Activated gamma-delta T cell treated with anti-CD3 and anti-CD28 coated beads, Interleukin-2, amount 50 U/mL, for 16 hours (primary cell): ENCODE measurements at regions not wholly inside any gene's neighbourhood (a gene's known extent, or its start where the extent isn't known, plus 50 kb on each side); places are given as distances from the start of the nearest gene placed in this dataset.
"Not testable (repeated sequence)": the region's sequence is repeated elsewhere in the genome, so short reads cannot be mapped to it uniquely, and the experiment has no call there.

Experiments
- DNase-seq: peaks from one replicate; pipeline ENCODE4 v3.0.0-alpha.2; 2020; ENCODE audit warnings: low read depth

DNA sequence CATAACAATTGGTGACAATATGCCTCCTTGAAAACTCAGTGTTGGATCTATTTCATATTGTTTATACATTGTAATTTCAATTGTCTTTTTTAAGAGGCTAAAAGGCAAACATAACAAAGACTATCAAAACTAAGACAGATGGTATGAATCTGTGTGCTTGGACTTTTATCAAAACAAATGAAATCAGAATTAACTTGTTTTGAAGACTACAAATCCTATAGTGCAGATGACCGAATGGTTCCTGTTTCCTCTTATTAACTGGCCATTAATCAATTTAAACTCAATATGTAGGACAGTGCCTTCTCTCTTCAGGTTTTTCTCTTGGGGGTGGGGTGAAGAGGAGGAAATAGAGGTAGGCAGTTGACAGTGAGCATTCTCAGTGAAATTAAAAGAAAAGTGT lies 366.9 kb upstream of the GRAMD2B start:
- no peak for DNase-seq

DNA sequence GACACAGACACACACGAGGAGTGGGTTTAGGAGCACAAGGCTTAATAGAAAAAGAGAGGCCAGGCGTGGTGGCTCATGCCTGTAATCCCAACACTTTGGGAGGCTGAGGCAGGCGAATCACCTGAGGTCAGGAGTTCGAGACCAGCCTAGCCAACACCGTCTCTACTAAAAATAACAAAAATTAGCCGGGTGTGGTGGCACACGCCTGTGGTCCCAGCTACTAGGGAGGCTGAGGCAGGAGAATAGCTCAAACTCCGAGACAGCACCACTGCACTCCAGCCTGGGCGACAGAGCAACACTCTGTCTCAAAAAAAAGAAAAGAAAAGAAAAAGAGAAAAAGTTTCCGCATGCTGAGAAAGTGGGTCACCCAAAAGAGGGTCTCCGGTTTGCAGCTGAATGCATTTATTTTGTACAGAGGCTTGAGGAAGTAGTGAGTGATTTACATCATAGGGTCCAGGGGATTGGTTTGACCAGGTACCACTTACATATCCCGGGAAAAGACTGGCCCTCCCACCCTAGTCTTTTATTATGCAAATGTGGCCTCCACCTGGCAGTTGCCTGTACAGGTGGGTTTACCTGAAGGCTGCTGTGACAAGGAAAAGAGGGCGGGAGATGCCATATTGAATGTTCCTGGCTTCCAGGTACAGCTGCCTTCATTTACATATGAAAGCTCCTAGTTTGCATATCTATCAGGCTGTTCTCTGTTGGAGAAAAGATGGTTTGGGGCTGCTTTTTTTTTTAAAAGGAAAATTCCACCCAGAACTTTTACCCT lies 366.2 kb upstream of the GRAMD2B start:
- no peak for DNase-seq

DNA sequence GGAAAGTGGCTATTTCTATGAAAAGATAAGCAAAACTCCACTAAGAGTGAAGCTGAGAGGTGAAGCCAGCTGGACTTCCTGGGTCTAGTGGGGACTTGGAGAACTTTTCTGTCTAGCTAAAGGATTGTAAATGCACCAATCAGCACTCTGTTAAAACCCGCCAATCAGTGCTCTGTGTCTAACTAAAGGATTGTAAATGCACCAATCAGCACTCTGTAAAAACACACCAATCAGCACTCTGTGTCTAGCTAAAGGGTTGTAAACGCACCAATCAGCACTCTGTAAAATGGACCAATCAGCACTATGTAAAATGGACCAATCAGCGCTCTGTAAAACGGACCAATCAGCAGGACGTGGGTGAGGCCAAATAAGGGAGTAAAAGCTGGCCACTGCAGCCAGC lies 364.8 kb upstream of the GRAMD2B start:
- not testable (repeated sequence) for DNase-seq

DNA sequence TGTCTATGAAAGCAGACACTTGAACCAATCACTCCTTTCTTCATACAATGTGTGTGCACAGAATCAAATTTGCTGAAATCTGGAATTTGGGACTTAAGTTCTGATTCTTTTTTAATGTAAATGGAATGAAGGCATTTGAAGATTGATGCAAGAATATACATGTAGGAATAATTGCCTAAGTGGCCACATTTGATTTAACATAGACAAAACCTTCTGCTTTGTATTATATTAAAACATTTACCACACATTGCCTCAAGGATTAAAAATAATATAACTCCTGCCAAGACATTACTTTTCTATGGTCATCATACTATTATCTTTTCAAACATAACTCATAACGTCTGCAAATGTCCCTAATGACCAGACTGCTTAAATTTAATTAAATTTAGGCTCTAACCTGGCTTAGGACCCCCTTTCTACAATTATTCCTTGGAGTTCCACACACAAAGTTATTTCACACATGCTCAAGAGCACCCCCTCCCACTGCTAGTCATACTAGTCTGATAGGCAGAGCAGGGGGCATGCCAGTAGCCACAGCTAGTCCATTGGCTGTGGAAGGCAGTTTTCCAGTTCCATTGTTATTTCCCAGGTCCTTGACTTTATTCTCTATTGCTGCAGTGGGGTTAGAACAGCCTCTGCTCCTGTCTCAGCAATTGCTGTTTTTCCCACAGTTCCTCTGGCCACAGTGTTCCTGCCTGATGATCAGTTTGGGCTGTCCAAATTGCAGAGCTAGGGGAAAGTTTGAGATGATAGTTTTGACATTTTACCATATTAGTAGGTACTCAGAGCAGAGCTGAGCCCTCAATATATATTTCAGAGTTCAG lies 360.6 kb upstream of the GRAMD2B start:
- DNase-seq: no peak

DNA sequence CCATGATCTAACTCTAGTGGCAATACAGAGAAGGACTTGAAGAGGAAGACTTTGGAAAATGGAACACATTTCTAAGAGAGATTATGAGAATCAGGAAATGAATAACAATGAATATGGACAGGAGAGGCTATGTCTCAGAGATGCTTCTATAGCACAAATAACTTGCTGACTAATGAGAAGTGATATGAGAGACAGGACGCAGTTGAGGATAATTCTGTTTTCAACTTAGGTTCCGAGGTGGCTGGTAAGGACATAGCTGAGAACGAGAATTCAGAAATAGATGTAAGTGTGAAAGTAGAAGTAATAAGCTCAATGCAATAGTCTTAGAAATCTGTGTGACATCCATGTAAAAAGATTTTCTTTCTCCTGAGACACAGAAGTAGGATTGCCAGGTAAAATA lies 358.1 kb upstream of the GRAMD2B start:
- no peak for DNase-seq

DNA sequence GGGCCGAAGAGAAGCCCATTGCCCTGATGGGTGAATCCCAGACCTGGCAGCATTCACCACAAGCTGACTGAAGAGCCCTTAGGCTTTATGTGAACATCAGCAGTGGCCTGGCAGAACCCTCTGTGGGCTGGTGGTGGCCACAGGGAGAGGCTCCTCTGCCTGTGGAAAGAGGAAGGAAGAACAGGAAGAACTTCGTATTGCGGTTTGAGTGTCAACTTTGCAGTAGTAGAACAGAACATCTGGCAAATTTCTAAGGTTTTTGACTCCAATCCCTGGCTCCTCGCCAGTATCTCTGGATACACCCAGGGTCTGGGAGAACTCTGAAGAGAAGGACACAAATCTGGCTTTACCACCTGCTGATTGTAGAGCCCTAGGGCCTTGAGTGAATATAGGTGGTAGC lies 356.4 kb upstream of the GRAMD2B start:
- DNase-seq: no peak

DNA sequence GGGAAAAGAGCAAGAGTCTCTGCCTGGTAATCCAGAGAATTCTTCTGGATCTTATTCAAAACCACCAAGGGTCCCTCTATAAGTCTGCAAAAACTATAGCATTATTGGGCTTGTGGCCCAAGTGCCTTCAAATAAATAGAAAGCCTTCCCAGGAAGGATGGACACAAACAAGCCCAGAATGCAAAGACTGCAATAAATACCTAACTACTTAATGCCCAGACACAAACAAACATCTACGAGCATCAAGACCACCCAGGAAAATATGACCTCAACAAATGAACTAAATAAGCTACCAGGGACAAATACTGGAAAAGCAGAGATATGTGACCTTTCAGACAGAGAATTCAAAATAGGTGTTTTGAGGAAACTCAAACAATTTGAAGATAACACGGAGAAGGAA lies 355.8 kb upstream of the GRAMD2B start:
- DNase-seq: no peak

DNA sequence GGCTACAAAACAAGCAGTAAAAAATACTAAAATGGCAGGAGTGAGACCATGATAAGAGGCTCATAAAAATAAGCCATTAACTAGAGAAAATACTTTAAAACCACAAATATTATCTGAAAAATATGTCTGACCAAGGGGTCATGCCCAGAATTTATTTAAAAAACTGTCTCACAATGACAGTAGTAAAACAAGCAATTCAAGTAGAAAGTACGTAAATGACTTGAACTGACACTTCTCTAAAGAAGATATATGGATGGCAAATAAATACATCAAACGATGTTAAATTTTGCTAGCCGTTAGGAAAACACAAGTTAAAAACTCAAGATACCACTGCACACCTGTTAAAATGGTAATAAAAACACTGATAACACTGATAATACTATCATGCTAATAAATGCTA lies 353.9 kb upstream of the GRAMD2B start:
- no peak for DNase-seq

DNA sequence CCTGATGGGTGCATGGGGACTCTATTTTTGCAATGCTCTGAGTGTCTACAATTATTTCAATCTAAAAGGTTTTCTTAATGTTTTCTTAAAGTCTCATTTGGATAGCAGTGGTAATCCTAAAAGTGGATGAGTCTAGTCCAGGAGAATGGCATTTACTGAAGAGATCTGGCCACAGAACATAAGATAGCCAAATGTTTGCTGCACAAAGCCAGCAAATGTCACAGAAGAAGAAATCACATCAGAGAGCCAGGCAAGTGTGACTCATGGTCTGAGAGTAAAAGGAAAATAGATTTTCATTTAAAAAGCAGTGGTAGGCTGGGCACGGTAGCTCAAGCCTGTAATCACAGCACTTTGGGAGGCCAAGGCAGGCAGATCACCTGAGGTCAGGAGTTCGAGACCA lies 352.7 kb upstream of the GRAMD2B start:
- no peak for DNase-seq

DNA sequence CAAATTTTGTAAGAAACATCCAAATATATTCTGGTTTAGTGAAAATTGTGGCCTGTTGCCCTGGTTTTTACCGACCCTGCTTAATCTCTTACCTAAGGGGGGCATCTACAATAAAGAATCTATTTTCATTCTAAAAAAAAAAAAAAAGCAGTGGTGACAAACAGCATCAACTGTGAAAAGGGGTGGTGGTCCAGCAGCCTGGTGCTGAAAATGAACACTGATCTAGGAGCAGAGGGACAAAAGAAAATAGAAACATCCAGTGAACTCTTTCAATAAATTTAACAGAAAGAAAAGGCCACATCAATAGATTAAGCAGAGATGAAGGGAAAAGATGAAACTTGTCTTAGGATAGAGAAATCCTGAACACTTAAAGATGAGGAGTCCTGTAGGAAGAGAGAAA lies 348.7 kb upstream of the GRAMD2B start:
- no peak for DNase-seq

DNA sequence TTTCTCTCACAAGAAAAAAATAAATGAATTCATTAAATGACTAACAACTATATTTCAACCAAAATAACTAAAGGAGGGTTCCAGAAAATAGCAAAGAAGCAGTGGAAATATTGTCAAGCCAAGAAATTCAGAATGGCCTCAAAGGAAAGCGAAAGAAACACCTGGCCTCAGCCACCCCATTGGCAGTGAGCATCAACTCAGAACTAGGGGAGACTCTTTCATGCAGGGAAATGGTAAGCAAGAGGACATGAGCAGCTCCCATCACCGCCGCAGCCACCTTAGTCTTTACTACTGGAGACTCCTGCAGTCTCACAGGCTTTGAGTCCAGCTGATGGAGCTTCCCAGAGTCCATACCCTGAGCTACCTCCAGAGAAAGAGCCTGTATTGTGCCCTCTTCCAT lies 343.9 kb upstream of the GRAMD2B start:
- no peak for DNase-seq

DNA sequence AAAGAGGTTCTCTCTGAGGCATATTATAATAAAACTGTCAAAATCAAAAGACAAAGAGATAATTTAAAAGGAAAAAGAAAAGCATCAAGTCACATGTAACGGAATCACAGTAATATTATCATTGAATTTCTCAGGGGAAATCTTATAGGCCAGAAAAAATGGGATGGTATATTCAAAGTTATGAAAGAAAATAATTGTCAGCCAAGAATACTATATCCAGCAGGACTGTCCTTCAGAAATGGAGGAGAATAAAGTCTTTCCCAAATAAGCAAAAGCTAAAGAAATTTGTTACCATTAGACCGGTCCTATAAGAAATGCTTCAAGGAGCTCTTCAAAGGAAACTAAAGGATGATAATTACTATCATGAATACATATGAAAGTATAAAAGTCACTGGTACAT lies 342.0 kb upstream of the GRAMD2B start:
- DNase-seq: no peak

DNA sequence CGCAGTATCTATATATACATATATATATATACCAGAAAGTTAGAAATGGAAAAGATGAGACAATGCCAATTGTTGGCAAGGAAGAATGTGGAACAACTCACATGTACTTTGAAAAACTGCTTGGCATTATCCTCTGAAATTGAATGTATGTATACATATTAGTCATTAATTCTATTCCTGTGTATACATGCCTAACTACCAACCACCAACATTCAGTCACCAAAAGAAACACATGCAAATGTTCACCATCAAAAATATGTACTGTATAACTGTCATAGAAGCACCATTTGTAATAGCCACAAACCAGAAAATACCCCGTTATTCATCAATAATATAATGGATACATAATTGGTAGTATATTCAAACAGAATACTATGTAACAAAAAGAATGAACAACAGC lies 330.2 kb upstream of the GRAMD2B start:
- no peak for DNase-seq

DNA sequence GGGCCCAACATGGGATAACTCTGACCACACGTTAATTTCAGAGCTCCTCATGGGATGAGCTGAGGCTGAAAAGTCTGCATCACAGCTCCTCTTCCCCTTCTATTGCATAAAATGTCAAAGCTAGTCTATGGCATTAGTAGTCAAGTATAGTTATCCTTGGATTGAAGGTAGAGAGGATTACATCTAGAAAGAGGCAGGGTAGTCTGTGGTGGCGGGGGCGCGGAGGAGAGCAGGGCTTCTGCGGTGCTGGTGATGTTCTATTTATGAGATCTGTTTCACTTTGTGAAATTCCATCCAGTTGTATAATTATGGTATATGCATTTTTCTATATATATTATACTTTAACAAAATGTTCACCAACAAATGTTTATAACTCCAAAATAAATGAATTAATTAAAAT lies 329.5 kb upstream of the GRAMD2B start:
- DNase-seq: no peak

DNA sequence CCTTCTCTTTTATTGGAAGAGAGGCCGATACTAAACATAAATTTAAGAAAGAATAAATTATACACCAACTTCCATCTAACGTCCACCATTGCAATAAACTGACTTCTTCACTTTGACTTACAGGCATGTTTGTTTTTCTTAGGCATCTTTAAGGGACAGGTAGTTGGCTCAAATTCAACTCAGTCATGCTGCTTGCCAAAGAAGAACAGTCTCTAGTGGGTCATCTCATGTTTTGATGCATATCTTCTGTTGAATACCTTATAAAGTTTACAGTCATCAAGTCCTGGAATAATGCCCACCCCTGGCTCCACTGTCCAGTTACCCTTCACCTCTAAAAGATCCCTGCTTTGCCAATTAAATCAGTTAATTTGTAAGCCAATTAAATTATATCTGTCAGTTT lies 328.2 kb upstream of the GRAMD2B start:
- DNase-seq: no peak

DNA sequence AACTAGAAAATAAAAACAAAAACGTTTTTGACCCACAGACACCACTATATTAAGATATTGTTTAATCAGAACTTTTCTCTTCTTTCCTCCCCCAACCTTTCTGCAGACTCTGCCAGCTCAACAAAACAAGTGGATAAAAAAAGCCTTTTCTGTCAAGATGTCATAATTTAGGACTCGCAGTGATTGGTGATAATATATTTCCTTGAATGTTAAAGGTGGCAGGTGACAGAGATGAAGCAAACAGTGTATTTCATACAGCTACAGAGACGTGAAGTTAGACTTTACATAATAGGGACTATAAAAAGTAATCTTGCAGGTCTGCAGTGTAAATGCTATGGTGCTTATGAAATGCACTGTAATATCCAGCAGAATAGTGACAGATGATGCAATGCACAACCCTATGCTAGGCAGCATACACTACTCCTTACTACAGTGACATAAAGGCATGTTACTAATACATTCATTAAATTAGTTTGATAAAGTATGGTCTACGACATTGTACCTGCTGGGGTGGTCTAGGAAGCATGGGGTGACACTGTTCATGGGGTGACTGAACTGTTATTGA lies 326.7 kb upstream of the GRAMD2B start:
- DNase-seq: no peak

DNA sequence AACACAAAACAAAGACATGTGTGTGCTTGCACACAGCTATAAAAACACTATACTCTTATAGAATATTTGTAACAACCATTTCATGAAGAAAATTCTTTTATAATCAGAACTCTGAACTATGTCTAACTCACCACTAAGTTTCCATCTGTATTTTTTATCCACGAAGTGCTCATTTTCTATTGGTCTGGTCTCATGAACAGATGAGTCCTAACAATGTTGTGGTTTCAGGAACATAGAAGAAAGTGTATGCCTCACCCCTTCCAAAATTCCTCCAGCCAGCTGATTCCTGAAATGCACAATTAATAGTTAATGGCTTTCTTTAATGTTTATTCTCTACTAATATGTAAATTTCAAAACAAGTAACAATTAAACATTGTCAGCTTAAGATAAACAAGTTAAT lies 325.3 kb upstream of the GRAMD2B start:
- DNase-seq: no peak

DNA sequence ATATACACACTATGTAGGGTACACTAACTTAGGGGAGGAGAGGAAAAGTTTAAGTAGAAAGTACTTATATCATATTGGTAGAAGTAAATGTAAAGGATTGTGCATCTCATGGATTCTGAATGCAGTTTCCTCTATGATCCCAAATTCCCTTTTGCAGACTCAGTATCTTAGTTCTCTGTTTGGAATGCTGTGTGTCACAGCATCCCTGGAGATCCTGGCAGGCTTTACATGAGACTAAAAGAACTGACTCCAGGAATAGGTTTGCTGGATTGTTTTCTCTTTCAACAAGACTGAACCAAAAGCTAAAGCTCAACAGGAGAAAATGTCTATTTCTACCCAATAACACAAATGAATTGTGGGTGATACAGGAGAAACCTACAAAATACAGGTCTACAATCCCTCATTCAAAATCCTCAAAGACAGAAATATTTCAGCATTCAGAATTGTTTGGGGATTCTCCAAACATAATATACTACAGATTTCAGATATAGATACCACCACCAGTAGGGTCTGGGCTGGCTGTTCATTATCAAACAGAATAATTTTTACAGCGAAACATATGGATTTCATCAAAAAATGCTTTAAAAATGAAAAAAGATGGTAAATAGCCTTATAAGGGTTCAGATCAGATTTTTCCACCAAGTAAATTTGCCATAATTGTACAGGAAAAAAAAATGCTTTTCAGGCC lies 324.7 kb upstream of the GRAMD2B start:
- no peak for DNase-seq

DNA sequence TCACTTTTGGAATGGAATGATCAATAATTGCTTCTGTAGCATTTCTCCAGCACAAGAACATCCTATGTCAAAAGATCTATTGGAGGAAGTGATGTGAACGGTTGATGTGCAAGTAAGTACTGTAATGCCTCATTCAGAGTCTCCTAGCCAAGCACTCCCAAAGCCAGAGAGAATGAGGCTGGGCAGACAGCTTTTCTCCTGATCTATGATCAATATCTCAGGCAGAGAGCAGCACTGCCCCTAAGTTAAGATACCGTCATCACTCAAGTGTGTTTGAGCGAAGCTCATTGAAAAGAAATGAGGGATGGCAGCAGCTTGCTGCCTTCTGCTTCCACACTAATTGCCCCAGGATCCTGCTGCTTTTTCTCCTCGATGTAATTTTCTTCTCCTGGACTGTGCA lies 324.1 kb upstream of the GRAMD2B start:
- DNase-seq: no peak

DNA sequence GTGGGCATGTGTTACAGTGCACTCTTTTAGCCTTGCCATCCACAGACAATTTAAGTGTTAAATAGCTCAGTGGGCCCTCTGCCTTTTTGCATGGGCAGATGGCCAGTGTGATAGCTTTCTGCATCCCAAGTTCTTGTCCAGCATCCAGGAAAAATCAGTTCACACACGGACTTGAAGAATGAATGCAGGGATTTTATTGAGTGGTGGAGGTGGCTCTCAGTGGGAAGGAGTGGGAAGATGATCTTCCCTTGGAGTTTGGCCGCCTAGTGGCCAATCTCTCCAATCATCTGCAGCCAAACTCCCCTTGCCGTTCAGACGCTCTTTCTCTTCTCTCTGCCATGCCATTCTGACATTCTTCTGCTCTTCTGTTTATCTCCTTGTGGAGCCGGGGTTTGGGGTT lies 322.4 kb upstream of the GRAMD2B start:
- no peak for DNase-seq

DNA sequence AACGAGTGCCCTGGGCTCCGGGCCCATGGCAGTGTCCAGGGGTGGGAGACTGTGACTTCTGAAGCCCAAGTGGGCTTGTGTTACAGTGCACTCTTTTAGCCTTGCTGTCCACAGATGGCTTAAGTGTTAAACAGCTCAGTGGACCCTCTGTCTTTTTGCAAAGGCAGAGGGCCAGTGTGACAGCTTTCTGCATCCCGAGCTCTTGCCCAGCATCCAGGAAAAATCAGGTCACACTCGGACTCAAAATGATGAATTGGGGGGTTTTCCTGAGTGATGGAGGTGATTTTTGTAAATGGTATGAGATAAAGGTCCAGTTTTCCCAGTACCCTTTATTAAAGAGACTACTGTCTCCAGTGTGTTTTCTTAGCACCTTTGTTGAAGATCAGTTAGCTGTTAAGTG lies 321.3 kb upstream of the GRAMD2B start:
- DNase-seq: no peak

DNA sequence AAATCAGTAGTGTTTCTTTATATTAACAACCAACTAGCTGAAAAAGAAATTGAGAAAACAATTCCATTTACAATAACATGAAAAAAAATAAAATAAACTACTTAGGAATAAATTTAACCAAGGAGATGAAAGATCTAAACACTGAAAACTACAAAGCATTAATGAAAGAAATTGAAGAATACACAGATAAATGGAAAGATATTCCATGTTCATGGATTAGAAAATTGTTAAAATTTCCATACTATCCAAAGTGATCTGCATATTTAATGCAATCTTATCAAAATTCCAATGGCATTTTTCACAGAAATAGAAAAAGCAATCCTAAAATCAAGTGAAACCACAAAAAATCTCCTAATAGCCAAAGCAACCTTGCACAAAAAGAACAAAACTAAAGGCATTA lies 320.2 kb upstream of the GRAMD2B start:
- no peak for DNase-seq

DNA sequence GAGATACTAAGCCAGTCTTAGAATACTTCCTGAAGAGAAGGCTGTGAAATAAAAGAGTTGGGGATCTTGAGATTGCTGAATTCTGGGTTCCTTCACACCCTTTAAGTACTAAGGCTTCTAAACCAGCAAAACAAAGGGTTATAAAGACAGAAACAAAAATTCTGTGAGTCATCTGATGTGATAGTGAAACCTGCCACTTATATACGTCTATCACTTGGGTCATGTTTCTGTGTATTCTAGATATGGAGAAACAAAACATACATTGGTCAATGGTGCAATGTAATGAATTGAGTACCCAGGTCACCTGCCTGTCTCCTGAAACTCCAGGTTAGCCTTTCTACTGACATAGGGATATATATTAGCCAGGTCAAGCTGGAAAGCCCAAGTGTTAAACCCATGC lies 319.3 kb upstream of the GRAMD2B start:
- DNase-seq: no peak
